ENCODE measurements at regions not wholly inside any gene's neighbourhood (a gene's known extent, or its start where the extent isn't known, plus 50 kb on each side); places are given as distances from the start of the nearest gene placed in this dataset.

- WGBS (ENCODE audit: extremely low coverage, insufficient read length, low lambda C conversion rate) = no CpG with 5 or more reads among the region's 4 CpGs
- Histone ChIP-seq H2AFZ (ENCODE audit: low read length) (no peak overlapping the region), H2BK12ac (ENCODE audit: insufficient read length, low read depth, low read length) (no peak overlapping the region), H3K4ac (ENCODE audit: low read depth, low read length) (no peak overlapping the region), H4K20me1 (ENCODE audit: control insufficient read depth, insufficient read depth, insufficient read length) (no peaks in the 10 kb centered on the region), H3K9ac (ENCODE audit: extremely low read depth, insufficient read length, low read length) (no peak overlapping the region), H3K79me1 (ENCODE audit: insufficient read depth, low read depth, low read length, poor library complexity, severe bottlenecking) (no peaks in the 10 kb centered on the region), H2AK5ac (ENCODE audit: insufficient read length, low read length) (no peak overlapping the region), H2BK15ac (ENCODE audit: low read depth, low read length) (no peak overlapping the region), H3K4me1 (ENCODE audit: insufficient read depth, low read length) (no peaks in the 10 kb centered on the region), H3K79me2 (ENCODE audit: insufficient read depth, low read length) (no peaks in the 10 kb centered on the region), H3K23me2 (ENCODE audit: insufficient read length, low read depth, low read length, poor library complexity, severe bottlenecking) (no peaks in the 10 kb centered on the region), H3K23ac (ENCODE audit: insufficient read length, low read depth, low read length) (no peak overlapping the region), H3K27ac (ENCODE audit: insufficient read length, low read depth, low read length) (no peak overlapping the region), H4K8ac (replicated peaks; ENCODE audit: insufficient read length, low read depth, low read length) (no peak overlapping the region), H3K18ac (ENCODE audit: insufficient read length, low read depth, low read length) (no peak overlapping the region), H3K9me3 (ENCODE audit: control insufficient read depth, low read depth, low read length) (peaks cover 6% of the 10 kb centered on the region), H3T11ph (ENCODE audit: low read length) (no peak overlapping the region), H3K56ac (ENCODE audit: insufficient read length, low read depth, low read length) (no peak overlapping the region), H2BK20ac (ENCODE audit: low read depth, low read length, poor library complexity, severe bottlenecking) (no peak overlapping the region), H3K27me3 (ENCODE audit: insufficient read depth, low read length) (no peaks in the 10 kb centered on the region), H2BK120ac (ENCODE audit: low read depth, low read length, poor library complexity, severe bottlenecking) (no peak overlapping the region), H4K5ac (ENCODE audit: insufficient read length, low read depth, low read length) (no peak overlapping the region), H2BK5ac (ENCODE audit: insufficient read length, low read length) (no peak overlapping the region), H4K91ac (ENCODE audit: insufficient read length, low read depth, low read length) (no peak overlapping the region), H3K14ac (ENCODE audit: insufficient read depth, low read length) (no peak overlapping the region), H3K4me2 (ENCODE audit: insufficient read depth, insufficient read length, low read length) (no peak overlapping the region)
- no peak for TF ChIP-seq CTCF (conservative IDR thresholded peaks at IDR 0.05)
- peaks cover 3% of the 10 kb centered on the region for H3K27me3 Mint-ChIP-seq (ENCODE audit: low read depth)
- no peak overlapping the region for H3K4me3 Mint-ChIP-seq
- H3K4me1 Mint-ChIP-seq = no peaks in the 10 kb centered on the region
- no peak for DNase-seq
- H3K9me3 Mint-ChIP-seq = peaks cover 19 to 62% of the 10 kb centered on the region in 2 experiments
- no peak overlapping the region for H3K27ac Mint-ChIP-seq
- H3K36me3 Mint-ChIP-seq (ENCODE audit: insufficient read depth in 1 of 3, low read depth in 3 of 3) = 0 out of 7 replicates have a peak, but pooled peaks cover 0 to 2% (median 0%) of the 10 kb centered on the region in 3 experiments
These were observed 159.9 kb downstream of the FNDC1 start for GRCh38 chr6:159329081-159329480.

All from H9 (cell line).